Mesenchymal stem cell (in vitro differentiated cells and primary cell): ENCODE measurements at regions not wholly inside any gene's neighbourhood (a gene's known extent, or its start where the extent isn't known, plus 50 kb on each side); places are given as distances from the start of the nearest gene placed in this dataset.

Experiments used
- DNase-seq: peaks from one replicate; pipeline ENCODE4 v3.0.0-alpha.2; 2013
- H2AFZ ChIP-seq: one replicate; pipeline ENCODE4 v1.6.1; 2013; ENCODE audit warnings: low read depth, mild to moderate bottlenecking, control low read depth, inconsistent platforms, low read length, moderate library complexity
- H2AK5ac ChIP-seq: 2 replicates; pipeline ENCODE4 v1.6.1; 2013; ENCODE audit warnings: low read length, moderate library complexity, mild to moderate bottlenecking, inconsistent platforms; ENCODE audit not compliant: severe bottlenecking
- H2BK120ac ChIP-seq: one replicate; pipeline ENCODE4 v1.6.1; 2013; ENCODE audit warnings: low read depth, mild to moderate bottlenecking, inconsistent platforms, low read length, moderate library complexity
- H2BK12ac ChIP-seq, 2 experiments: one replicate each; pipeline ENCODE4 v1.6.1; 2013; ENCODE audit warnings: inconsistent platforms in 2 of 2, low read length in 2 of 2, mild to moderate bottlenecking in 2 of 2, moderate library complexity in 2 of 2, control low read depth in 1 of 2
- H2BK15ac ChIP-seq: one replicate; pipeline ENCODE4 v1.6.1; 2013; ENCODE audit warnings: mild to moderate bottlenecking, low read depth, inconsistent platforms; ENCODE audit not compliant: poor library complexity, severe bottlenecking
- H2BK5ac ChIP-seq: 2 replicates; pipeline ENCODE4 v1.6.1; 2013; ENCODE audit warnings: low read depth, mild to moderate bottlenecking, low read length, control low read depth, inconsistent platforms; ENCODE audit not compliant: poor library complexity, severe bottlenecking
- H3K14ac ChIP-seq, 2 experiments: one replicate each; pipeline ENCODE4 v1.6.1; 2013; ENCODE audit warnings: inconsistent platforms in 2 of 2, low read length in 2 of 2, control low read depth in 1 of 2, mild to moderate bottlenecking in 1 of 2, moderate library complexity in 1 of 2
- H3K18ac ChIP-seq, 2 experiments: one replicate each; pipeline ENCODE4 v1.6.1; 2013; ENCODE audit warnings: inconsistent platforms in 2 of 2, low read length in 2 of 2, control low read depth in 1 of 2, low read depth in 1 of 2, mild to moderate bottlenecking in 1 of 2
- H3K23ac ChIP-seq, 2 experiments: one replicate each; pipeline ENCODE4 v1.6.1; 2013; ENCODE audit warnings: inconsistent platforms in 2 of 2, low read length in 2 of 2, mild to moderate bottlenecking in 2 of 2, moderate library complexity in 2 of 2, control low read depth in 1 of 2
- H3K27ac ChIP-seq: 2 replicates; pipeline ENCODE4 v1.5.1; 2013; ENCODE audit warnings: mild to moderate bottlenecking, moderate library complexity, low read length, control low read depth, inconsistent platforms; ENCODE audit not compliant: poor library complexity, severe bottlenecking
- H3K27me3 ChIP-seq, 2 experiments: 2 replicates each; pipeline versions ENCODE4 v1.6.1 to v1.7.0; 2013; ENCODE audit warnings: low read length in 2 of 2, mild to moderate bottlenecking in 2 of 2, moderate library complexity in 2 of 2, control low read depth in 1 of 2, inconsistent platforms in 1 of 2; ENCODE audit not compliant: control insufficient read depth in 1 of 2, insufficient read depth in 1 of 2
- H3K36me3 ChIP-seq, 2 experiments: 2 replicates each; pipeline versions ENCODE4 v1.6.1 to v1.7.0; 2013; ENCODE audit warnings: low read length in 2 of 2, control low read depth in 1 of 2, inconsistent platforms in 1 of 2, low read depth in 1 of 2, mild to moderate bottlenecking in 1 of 2; ENCODE audit not compliant: insufficient read depth in 2 of 2, control insufficient read depth in 1 of 2
- H3K4ac ChIP-seq, 2 experiments: one replicate each; pipeline ENCODE4 v1.6.1; 2013; ENCODE audit warnings: inconsistent platforms in 2 of 2, low read length in 2 of 2, mild to moderate bottlenecking in 2 of 2, moderate library complexity in 2 of 2, control low read depth in 1 of 2, low read depth in 1 of 2
- H3K4me1 ChIP-seq: 2 replicates; pipeline ENCODE4 v1.6.1; 2013; ENCODE audit warnings: low read depth, low read length, control low read depth; ENCODE audit not compliant: control insufficient read depth, insufficient read depth
- H3K4me2 ChIP-seq: 2 replicates; pipeline ENCODE4 v1.6.1; 2013; ENCODE audit warnings: low read length, mild to moderate bottlenecking, inconsistent platforms; ENCODE audit not compliant: poor library complexity, severe bottlenecking
- H3K4me3 ChIP-seq, 2 experiments: 2 replicates each; pipeline versions ENCODE4 v1.5.1 to v1.7.0; 2013; ENCODE audit warnings: low read length in 2 of 2, mild to moderate bottlenecking in 2 of 2, control low read depth in 1 of 2, low read depth in 1 of 2; ENCODE audit not compliant: insufficient read depth in 1 of 2
- H3K79me1 ChIP-seq: replicated peaks from 2 replicates; pipeline ENCODE4 v1.6.1; 2013; ENCODE audit warnings: mild to moderate bottlenecking, control low read depth, low read length, inconsistent platforms; ENCODE audit not compliant: poor library complexity, severe bottlenecking
- H3K9ac ChIP-seq: 2 replicates; pipeline ENCODE4 v1.7.0; 2013; ENCODE audit warnings: mild to moderate bottlenecking, low read length, moderate library complexity
- H3K9me3 ChIP-seq: 2 replicates; pipeline ENCODE4 v1.7.0; 2013; ENCODE audit warnings: mild to moderate bottlenecking, low read length; ENCODE audit not compliant: control insufficient read depth
- H4K8ac ChIP-seq: one replicate; pipeline ENCODE4 v1.6.1; 2013; ENCODE audit warnings: inconsistent platforms, mild to moderate bottlenecking, low read length, moderate library complexity
- H4K91ac ChIP-seq: one replicate; pipeline ENCODE4 v1.6.1; 2013; ENCODE audit warnings: mild to moderate bottlenecking, low read length, inconsistent platforms
- WGBS: methylation state at CpG from one replicate; pipeline ENCODE4 v1.1.7; 2013; ENCODE audit warnings: mixed read lengths; 5-methylcytosine and 5-hydroxymethylcytosine counted together

GRCh38 chr10:59064080-59064692 is 112.3 kb upstream of the PHYHIPL start:
- H3K4me2 ChIP-seq = no peak overlapping the region
- no peak overlapping the region for H4K91ac ChIP-seq
- no peak overlapping the region for H2BK120ac ChIP-seq
- H3K9ac ChIP-seq = no peak overlapping the region
- H2AFZ ChIP-seq = no peak overlapping the region
- no peak overlapping the region for H2BK12ac ChIP-seq
- H3K79me1 ChIP-seq = no peaks in the 10 kb centered on the region
- H4K8ac ChIP-seq = no peak overlapping the region
- no peak overlapping the region for H2BK5ac ChIP-seq
- H3K23ac ChIP-seq = no peak overlapping the region
- H3K36me3 ChIP-seq = no peaks in the 10 kb centered on the region
- H3K27ac ChIP-seq = no peak overlapping the region
- H3K4me1 ChIP-seq = no peaks in the 10 kb centered on the region
- H2AK5ac ChIP-seq = no peak overlapping the region
- no peak overlapping the region for H3K4ac ChIP-seq
- no peak overlapping the region for H3K18ac ChIP-seq
- no peaks in the 10 kb centered on the region for H3K9me3 ChIP-seq
- H3K14ac ChIP-seq = no peak overlapping the region
- DNase-seq = no peak
- H3K27me3 ChIP-seq = peaks cover 0 to 8% of the 10 kb centered on the region in 2 experiments
- 64% methylated on average over 2 of the region's 2 CpGs for WGBS
- no peak overlapping the region for H2BK15ac ChIP-seq
- no peak overlapping the region for H3K4me3 ChIP-seq

GRCh38 chr10:59064759-59065539 is 111.5 kb upstream of the PHYHIPL start:
- no peak overlapping the region for H2BK120ac ChIP-seq
- peaks cover 0 to 8% of the 10 kb centered on the region in 2 experiments for H3K27me3 ChIP-seq
- H4K91ac ChIP-seq = no peak overlapping the region
- WGBS = 84% methylated on average over 5 of the region's 6 CpGs
- H3K4me1 ChIP-seq = no peaks in the 10 kb centered on the region
- H2AFZ ChIP-seq = no peak overlapping the region
- no peak overlapping the region for H3K4me3 ChIP-seq
- H3K4me2 ChIP-seq = no peak overlapping the region
- no peak overlapping the region for H3K9ac ChIP-seq
- no peaks in the 10 kb centered on the region for H3K9me3 ChIP-seq
- DNase-seq = no peak
- no peak overlapping the region for H2BK15ac ChIP-seq
- H3K14ac ChIP-seq = no peak overlapping the region
- no peak overlapping the region for H4K8ac ChIP-seq
- no peak overlapping the region for H3K18ac ChIP-seq
- no peaks in the 10 kb centered on the region for H3K79me1 ChIP-seq
- H2BK12ac ChIP-seq = no peak overlapping the region
- H2AK5ac ChIP-seq = no peak overlapping the region
- no peak overlapping the region for H2BK5ac ChIP-seq
- H3K23ac ChIP-seq = no peak overlapping the region
- no peak overlapping the region for H3K4ac ChIP-seq
- H3K36me3 ChIP-seq = no peaks in the 10 kb centered on the region
- H3K27ac ChIP-seq = no peak overlapping the region

GRCh38 chr10:59068581-59069191 is 107.8 kb upstream of the PHYHIPL start:
- Histone ChIP-seq H3K4ac (no peak overlapping the region), H2AK5ac (no peak overlapping the region), H3K9ac (no peak overlapping the region), H3K36me3 (no peaks in the 10 kb centered on the region), H2BK120ac (no peak overlapping the region), H3K4me2 (no peak overlapping the region), H2AFZ (no peak overlapping the region), H4K8ac (no peak overlapping the region), H3K27me3 (peaks cover 0 to 8% of the 10 kb centered on the region in 2 experiments), H3K14ac (no peak overlapping the region), H3K4me3 (no peak overlapping the region), H2BK12ac (no peak overlapping the region), H3K79me1 (no peaks in the 10 kb centered on the region), H3K27ac (no peak overlapping the region), H2BK5ac (no peak overlapping the region), H4K91ac (no peak overlapping the region), H3K9me3 (no peaks in the 10 kb centered on the region), H3K18ac (no peak overlapping the region), H3K4me1 (peaks cover 1% of the 10 kb centered on the region), H3K23ac (no peak overlapping the region), H2BK15ac (no peak overlapping the region)
- DNase-seq = no peak
- WGBS = 72% methylated on average over 5 of the region's 5 CpGs

GRCh38 chr10:59072038-59072437 is 104.4 kb upstream of the PHYHIPL start:
- no peak overlapping the region for H2BK15ac ChIP-seq
- H3K27ac ChIP-seq = no peak overlapping the region
- WGBS = no CpG with 5 or more reads among the region's 1 CpG
- no peak overlapping the region for H3K9ac ChIP-seq
- no peak overlapping the region for H2AK5ac ChIP-seq
- H3K23ac ChIP-seq = no peak overlapping the region
- no peak overlapping the region for H3K4me3 ChIP-seq
- H4K91ac ChIP-seq = no peak overlapping the region
- no peak overlapping the region for H4K8ac ChIP-seq
- no peak overlapping the region for H2BK5ac ChIP-seq
- no peak overlapping the region for H2AFZ ChIP-seq
- H3K27me3 ChIP-seq = no peaks in the 10 kb centered on the region
- H2BK120ac ChIP-seq = no peak overlapping the region
- DNase-seq = no peak
- H3K79me1 ChIP-seq = no peaks in the 10 kb centered on the region
- H3K4me1 ChIP-seq = peaks cover 4% of the 10 kb centered on the region
- H3K4ac ChIP-seq = no peak overlapping the region
- no peak overlapping the region for H3K14ac ChIP-seq
- H3K4me2 ChIP-seq = peak overlapping the region; percentile 2
- H3K9me3 ChIP-seq = no peaks in the 10 kb centered on the region
- H3K36me3 ChIP-seq = no peaks in the 10 kb centered on the region
- no peak overlapping the region for H2BK12ac ChIP-seq
- H3K18ac ChIP-seq = no peak overlapping the region
